Activated CD4-positive, alpha-beta memory T cell treated with anti-CD3 and anti-CD28 coated beads, Interleukin-2, amount 10 ng/mL, durations not matched to agents 7 days and 5 days (primary cell): ENCODE measurements at regions not wholly inside any gene's neighbourhood (a gene's known extent, or its start where the extent isn't known, plus 50 kb on each side); places are given as distances from the start of the nearest gene placed in this dataset.

ENCODE experiments used
- CTCF ChIA-PET: fragments of 350-600 bp; sonication (Branson Sonifier 250); formaldehyde crosslinking; loops from one replicate; lab custom pipeline; 2021; ENCODE audit warnings: antibody characterized with exemption, inconsistent platforms; lab: Charles Lee
- POLR2A ChIA-PET: fragments of 350-600 bp; sonication (Branson Sonifier 250); formaldehyde crosslinking; loops from one replicate; lab custom pipeline; 2021; ENCODE audit warnings: antibody characterized with exemption; lab: Charles Lee
- DNase-seq: peaks from one replicate; pipeline ENCODE4 v3.0.0-alpha.2; 2020
- H3K27ac Mint-ChIP-seq: one replicate; pipeline ENCODE4 v1.8.0; 2021; ENCODE audit warnings: mild to moderate bottlenecking, mixed read lengths
- H3K27me3 Mint-ChIP-seq: one replicate; pipeline ENCODE4 v1.8.0; 2021; ENCODE audit warnings: mixed read lengths
- H3K36me3 Mint-ChIP-seq: one replicate; pipeline ENCODE4 v1.8.0; 2021; ENCODE audit warnings: low read depth, mixed read lengths
- H3K4me1 Mint-ChIP-seq: one replicate; pipeline ENCODE4 v1.8.0; 2021; ENCODE audit warnings: mixed read lengths
- H3K4me3 Mint-ChIP-seq: one replicate; pipeline ENCODE4 v1.8.0; 2021; ENCODE audit warnings: mild to moderate bottlenecking, mixed read lengths
- H3K9me3 Mint-ChIP-seq: one replicate; pipeline ENCODE4 v1.8.0; 2021; ENCODE audit warnings: mixed read lengths

- Mint-ChIP-seq H3K4me3 (no peak overlapping the region), H3K27me3 (no peaks in the 10 kb centered on the region), H3K9me3 (no peaks in the 10 kb centered on the region), H3K27ac (no peak overlapping the region), H3K4me1 (no peaks in the 10 kb centered on the region), H3K36me3 (no peaks in the 10 kb centered on the region)
- no peak for DNase-seq
- CTCF ChIA-PET = no interaction called here
- POLR2A ChIA-PET = no interaction called here
These were observed 285.1 kb upstream of the CDIN1 start for GRCh38 chr15:36294359-36294758.

GRCh38 chr15:36301947-36302346 is 277.5 kb upstream of the CDIN1 start:
- Mint-ChIP-seq H3K9me3 (peaks cover 4% of the 10 kb centered on the region), H3K4me1 (no peaks in the 10 kb centered on the region), H3K36me3 (no peaks in the 10 kb centered on the region), H3K4me3 (no peak overlapping the region), H3K27me3 (no peaks in the 10 kb centered on the region), H3K27ac (no peak overlapping the region)
- no peak for DNase-seq
- ChIA-PET POLR2A (no interaction called here), CTCF (no interaction called here)

GRCh38 chr15:36313021-36313420 is 266.4 kb upstream of the CDIN1 start:
- no peak overlapping the region for H3K27ac Mint-ChIP-seq
- CTCF ChIA-PET = no interaction called here
- no peaks in the 10 kb centered on the region for H3K9me3 Mint-ChIP-seq
- POLR2A ChIA-PET = no interaction called here
- no peak for DNase-seq
- H3K27me3 Mint-ChIP-seq = no peaks in the 10 kb centered on the region
- no peaks in the 10 kb centered on the region for H3K4me1 Mint-ChIP-seq
- H3K4me3 Mint-ChIP-seq = no peak overlapping the region
- no peaks in the 10 kb centered on the region for H3K36me3 Mint-ChIP-seq

- Mint-ChIP-seq H3K4me3 (no peak overlapping the region), H3K36me3 (no peaks in the 10 kb centered on the region), H3K4me1 (no peaks in the 10 kb centered on the region), H3K9me3 (no peaks in the 10 kb centered on the region), H3K27me3 (no peaks in the 10 kb centered on the region), H3K27ac (no peak overlapping the region)
- ChIA-PET POLR2A (no interaction called here), CTCF (no interaction called here)
- DNase-seq = no peak
These were observed 265.6 kb upstream of the CDIN1 start for GRCh38 chr15:36313736-36314280.

GRCh38 chr15:36315649-36316048 is 263.8 kb upstream of the CDIN1 start:
- H3K9me3 Mint-ChIP-seq = no peaks in the 10 kb centered on the region
- no peak for DNase-seq
- H3K36me3 Mint-ChIP-seq = no peaks in the 10 kb centered on the region
- CTCF ChIA-PET = no interaction called here
- POLR2A ChIA-PET = no interaction called here
- no peak overlapping the region for H3K27ac Mint-ChIP-seq
- no peaks in the 10 kb centered on the region for H3K4me1 Mint-ChIP-seq
- no peak overlapping the region for H3K4me3 Mint-ChIP-seq
- no peaks in the 10 kb centered on the region for H3K27me3 Mint-ChIP-seq

- ChIA-PET POLR2A (no interaction called here), CTCF (no interaction called here)
- Mint-ChIP-seq H3K9me3 (no peaks in the 10 kb centered on the region), H3K4me3 (no peak overlapping the region), H3K27me3 (no peaks in the 10 kb centered on the region), H3K27ac (no peak overlapping the region), H3K36me3 (no peaks in the 10 kb centered on the region), H3K4me1 (no peaks in the 10 kb centered on the region)
- no peak for DNase-seq
These were observed 255.8 kb upstream of the CDIN1 start for GRCh38 chr15:36323615-36324014.

GRCh38 chr15:36325206-36325605 is 254.2 kb upstream of the CDIN1 start:
- CTCF ChIA-PET = no interaction called here
- no peak for DNase-seq
- Mint-ChIP-seq H3K27me3 (no peaks in the 10 kb centered on the region), H3K4me3 (no peak overlapping the region), H3K36me3 (no peaks in the 10 kb centered on the region), H3K4me1 (no peaks in the 10 kb centered on the region), H3K9me3 (no peaks in the 10 kb centered on the region), H3K27ac (no peak overlapping the region)
- POLR2A ChIA-PET = no interaction called here

GRCh38 chr15:36329592-36329991 is 249.8 kb upstream of the CDIN1 start:
- Mint-ChIP-seq H3K36me3 (no peaks in the 10 kb centered on the region), H3K27ac (no peak overlapping the region), H3K9me3 (no peaks in the 10 kb centered on the region), H3K27me3 (no peaks in the 10 kb centered on the region), H3K4me1 (no peaks in the 10 kb centered on the region), H3K4me3 (no peak overlapping the region)
- DNase-seq = no peak
- POLR2A ChIA-PET = no interaction called here
- CTCF ChIA-PET = no interaction called here

GRCh38 chr15:36330598-36330997 is 248.8 kb upstream of the CDIN1 start:
- no peaks in the 10 kb centered on the region for H3K4me1 Mint-ChIP-seq
- POLR2A ChIA-PET = no interaction called here

GRCh38 chr15:36331531-36332275 is 247.7 kb upstream of the CDIN1 start:
- no peaks in the 10 kb centered on the region for H3K27me3 Mint-ChIP-seq
- H3K9me3 Mint-ChIP-seq = peaks cover 4% of the 10 kb centered on the region
- DNase-seq = no peak
- no peaks in the 10 kb centered on the region for H3K4me1 Mint-ChIP-seq
- ChIA-PET CTCF (no interaction called here), POLR2A (no interaction called here)
- no peak overlapping the region for H3K27ac Mint-ChIP-seq
- no peaks in the 10 kb centered on the region for H3K36me3 Mint-ChIP-seq
- no peak overlapping the region for H3K4me3 Mint-ChIP-seq

More at GRCh38 chr15:36330598-36330997, 248.8 kb upstream of the CDIN1 start:
- no peak for DNase-seq
- CTCF ChIA-PET = no interaction called here
- H3K9me3 Mint-ChIP-seq = no peaks in the 10 kb centered on the region
- no peak overlapping the region for H3K4me3 Mint-ChIP-seq
- no peak overlapping the region for H3K27ac Mint-ChIP-seq
- H3K27me3 Mint-ChIP-seq = no peaks in the 10 kb centered on the region
- no peaks in the 10 kb centered on the region for H3K36me3 Mint-ChIP-seq

- Mint-ChIP-seq H3K27me3 (no peaks in the 10 kb centered on the region), H3K4me1 (no peaks in the 10 kb centered on the region), H3K9me3 (peaks cover 4% of the 10 kb centered on the region), H3K27ac (no peak overlapping the region), H3K4me3 (no peak overlapping the region), H3K36me3 (no peaks in the 10 kb centered on the region)
- CTCF ChIA-PET = no interaction called here
- POLR2A ChIA-PET = no interaction called here
- no peak for DNase-seq
These were observed 247.1 kb upstream of the CDIN1 start for GRCh38 chr15:36332301-36332700.

- Mint-ChIP-seq H3K4me1 (no peaks in the 10 kb centered on the region), H3K27ac (no peak overlapping the region), H3K4me3 (no peak overlapping the region), H3K9me3 (peaks cover 4% of the 10 kb centered on the region), H3K27me3 (no peaks in the 10 kb centered on the region), H3K36me3 (no peaks in the 10 kb centered on the region)
- DNase-seq = no peak
- ChIA-PET POLR2A (no interaction called here), CTCF (no interaction called here)
These were observed 246.5 kb upstream of the CDIN1 start for GRCh38 chr15:36332896-36333295.

- no peak overlapping the region for H3K4me3 Mint-ChIP-seq
- no peaks in the 10 kb centered on the region for H3K4me1 Mint-ChIP-seq
- ChIA-PET POLR2A (no interaction called here), CTCF (no interaction called here)
- H3K27me3 Mint-ChIP-seq = no peaks in the 10 kb centered on the region
- no peaks in the 10 kb centered on the region for H3K36me3 Mint-ChIP-seq
- no peak overlapping the region for H3K27ac Mint-ChIP-seq
- DNase-seq = no peak
- H3K9me3 Mint-ChIP-seq = peaks cover 4% of the 10 kb centered on the region
These were observed 245.4 kb upstream of the CDIN1 start for GRCh38 chr15:36334059-36334458.

GRCh38 chr15:36335224-36335623 is 244.2 kb upstream of the CDIN1 start:
- Mint-ChIP-seq H3K27me3 (no peaks in the 10 kb centered on the region), H3K4me1 (no peaks in the 10 kb centered on the region), H3K36me3 (no peaks in the 10 kb centered on the region), H3K27ac (no peak overlapping the region), H3K9me3 (peaks cover 4% of the 10 kb centered on the region), H3K4me3 (no peak overlapping the region)
- ChIA-PET CTCF (no interaction called here), POLR2A (no interaction called here)
- DNase-seq = no peak
